ENCODE measurements at regions not wholly inside any gene's neighbourhood (a gene's known extent, or its start where the extent isn't known, plus 50 kb on each side); places are given as distances from the start of the nearest gene placed in this dataset.
"Not testable (repeated sequence)": the region's sequence is repeated elsewhere in the genome, so short reads cannot be mapped to it uniquely, and the experiment has no call there.

GRCh38 chr2:109690822-109691541, 76.8 kb downstream of the SOWAHC start:
- DNase-seq (ENCODE audit: low read depth in 2 of 2): no peak

GRCh38 chr2:109692013-109692743, 78.0 kb downstream of the SOWAHC start:
- no peak for DNase-seq (ENCODE audit: low read depth in 2 of 2)

DNA sequence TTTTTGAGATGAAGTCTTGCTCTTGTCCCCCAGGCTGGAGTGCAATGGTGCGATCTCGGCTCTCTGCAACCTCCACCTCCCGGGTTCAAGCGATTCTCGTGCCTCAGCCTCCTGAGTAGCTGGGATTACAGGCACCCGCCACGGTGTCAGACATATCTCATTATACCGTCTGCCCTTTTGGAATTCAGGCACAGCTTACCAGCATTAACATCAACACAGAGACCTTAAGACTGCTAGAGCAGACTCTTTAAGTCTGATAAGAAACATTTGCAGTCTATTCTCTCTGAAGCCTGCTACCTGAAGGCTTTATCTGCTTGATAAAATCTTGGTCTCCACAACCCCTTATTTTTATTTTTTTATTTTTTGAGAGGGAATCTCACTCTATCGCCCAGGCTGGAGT, 78.7 kb downstream of the SOWAHC start:
- DNase-seq (ENCODE audit: low read depth in 2 of 2): not testable (repeated sequence)

- peak; percentile 27 to 47 for DNase-seq (ENCODE audit: low read depth in 2 of 2)
These were observed 79.1 kb downstream of the SOWAHC start for GRCh38 chr2:109693292-109693691.

GRCh38 chr2:109694190-109694589, 80.0 kb downstream of the SOWAHC start:
- DNase-seq (ENCODE audit: low read depth in 2 of 2): no peak

DNA sequence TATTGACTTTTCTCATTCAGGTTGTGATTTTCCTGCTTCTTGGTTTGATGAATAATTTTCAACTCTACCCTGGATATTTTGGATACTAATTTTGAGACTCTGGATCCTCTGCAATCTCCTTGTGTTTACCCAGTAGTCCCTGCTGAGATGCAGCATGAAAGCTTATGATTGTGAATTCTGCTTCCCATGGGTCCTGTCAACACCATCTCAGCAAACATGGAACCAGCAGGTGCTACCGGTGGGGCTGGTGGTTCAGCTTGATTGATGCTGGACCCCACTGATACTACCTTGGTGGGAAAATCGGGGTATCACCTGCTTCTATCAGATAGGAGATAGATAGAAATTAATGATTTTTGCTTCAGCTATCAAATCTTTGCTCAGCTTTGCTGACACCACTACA, 81.1 kb downstream of the SOWAHC start:
- no peak for DNase-seq (ENCODE audit: low read depth in 2 of 2)

DNA sequence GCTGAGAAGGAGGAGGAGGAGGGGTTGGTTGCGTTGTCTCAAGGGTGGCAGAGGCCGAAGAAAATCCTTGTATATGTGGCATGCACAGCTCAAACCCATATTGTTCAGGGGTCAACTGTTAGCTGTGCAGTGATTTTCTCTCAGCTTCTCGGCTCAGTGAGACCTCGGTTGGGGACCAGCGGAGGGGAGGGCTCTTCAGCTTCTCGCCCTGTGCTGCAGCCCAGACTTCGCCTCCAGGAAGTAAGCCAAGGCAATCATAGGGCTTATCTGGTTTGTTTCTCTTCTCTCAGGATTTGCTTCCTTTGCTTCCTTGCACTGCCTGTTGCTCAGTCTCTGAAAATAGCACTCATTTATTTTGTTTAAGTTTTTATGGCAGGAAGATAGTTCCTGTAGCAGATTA, 85.5 kb downstream of the SOWAHC start:
- no peak for DNase-seq (ENCODE audit: low read depth in 2 of 2)

DNA sequence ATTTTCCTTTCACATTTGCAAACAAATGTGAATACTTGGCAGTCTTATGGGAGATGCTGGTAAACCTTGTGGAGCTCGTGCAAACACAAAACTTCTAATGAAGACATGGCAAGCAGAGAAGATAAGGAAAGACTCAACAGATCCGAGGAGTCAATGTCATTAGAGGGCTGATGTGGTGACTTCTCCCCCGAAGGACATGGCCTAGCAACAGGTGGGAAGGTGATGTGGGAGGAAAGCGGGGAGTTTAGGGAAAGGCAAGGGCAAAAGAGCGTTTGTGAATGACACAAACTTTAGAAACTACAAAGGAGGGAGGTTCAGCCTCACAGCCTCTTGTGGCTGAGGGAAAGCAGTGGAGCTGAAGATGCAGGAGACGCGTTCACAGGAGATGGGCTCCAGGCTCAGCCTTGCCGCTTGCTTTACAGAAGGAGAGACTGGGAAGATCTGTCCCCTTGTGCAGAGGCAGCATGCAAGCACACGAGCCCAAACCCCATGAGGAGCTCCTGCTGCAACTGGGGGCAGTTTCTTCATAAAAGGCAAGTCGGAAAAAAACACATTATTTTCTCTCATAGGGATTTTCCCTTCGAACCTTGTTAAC, 86.6 kb downstream of the SOWAHC start:
- no peak for DNase-seq (ENCODE audit: low read depth in 2 of 2)

DNA sequence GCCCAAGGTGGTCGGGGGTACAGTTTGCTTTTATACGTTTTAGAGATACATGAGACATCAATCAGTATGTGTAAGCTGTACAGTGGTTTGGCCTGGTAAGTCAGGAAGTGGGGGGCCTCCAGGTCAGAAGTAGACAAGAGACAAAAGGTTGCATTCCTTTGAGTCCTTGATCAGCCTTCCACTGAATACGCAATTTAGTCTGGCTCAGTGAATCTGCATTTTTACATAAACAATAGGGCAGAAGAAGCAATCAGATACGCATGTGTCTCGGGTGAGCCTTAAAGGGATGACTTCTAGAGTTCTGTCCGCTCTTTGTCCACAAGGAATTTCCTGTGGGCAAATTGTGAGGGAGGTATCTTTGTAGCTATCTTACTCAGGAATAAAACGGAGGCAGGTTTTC, 87.2 kb downstream of the SOWAHC start:
- no peak for DNase-seq (ENCODE audit: low read depth in 2 of 2)

- DNase-seq (ENCODE audit: low read depth in 2 of 2): no peak
These were observed 88.3 kb downstream of the SOWAHC start for GRCh38 chr2:109702250-109702985.

DNA sequence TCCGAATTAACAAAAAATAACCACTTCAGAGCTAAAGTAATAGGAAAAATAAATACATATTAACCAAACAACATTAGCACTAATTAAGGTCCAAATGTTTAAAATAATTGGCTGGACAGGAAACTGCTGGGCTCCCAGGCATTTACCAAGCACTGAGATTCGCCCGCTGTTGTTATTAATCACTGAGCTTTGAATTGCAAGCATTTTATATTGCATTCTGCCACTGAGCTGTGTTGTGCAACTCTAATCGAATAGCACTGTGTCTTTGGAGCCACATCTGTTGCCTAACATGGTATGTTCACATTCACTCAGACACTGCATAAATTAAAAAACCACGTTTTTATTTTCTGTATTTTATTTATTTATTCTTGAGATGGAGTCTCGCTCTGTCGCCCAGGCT, 88.9 kb downstream of the SOWAHC start:
- DNase-seq (ENCODE audit: low read depth in 2 of 2): no peak

- no peak for DNase-seq (ENCODE audit: low read depth in 2 of 2)
These were observed 89.6 kb downstream of the SOWAHC start for GRCh38 chr2:109703798-109704197.

DNA sequence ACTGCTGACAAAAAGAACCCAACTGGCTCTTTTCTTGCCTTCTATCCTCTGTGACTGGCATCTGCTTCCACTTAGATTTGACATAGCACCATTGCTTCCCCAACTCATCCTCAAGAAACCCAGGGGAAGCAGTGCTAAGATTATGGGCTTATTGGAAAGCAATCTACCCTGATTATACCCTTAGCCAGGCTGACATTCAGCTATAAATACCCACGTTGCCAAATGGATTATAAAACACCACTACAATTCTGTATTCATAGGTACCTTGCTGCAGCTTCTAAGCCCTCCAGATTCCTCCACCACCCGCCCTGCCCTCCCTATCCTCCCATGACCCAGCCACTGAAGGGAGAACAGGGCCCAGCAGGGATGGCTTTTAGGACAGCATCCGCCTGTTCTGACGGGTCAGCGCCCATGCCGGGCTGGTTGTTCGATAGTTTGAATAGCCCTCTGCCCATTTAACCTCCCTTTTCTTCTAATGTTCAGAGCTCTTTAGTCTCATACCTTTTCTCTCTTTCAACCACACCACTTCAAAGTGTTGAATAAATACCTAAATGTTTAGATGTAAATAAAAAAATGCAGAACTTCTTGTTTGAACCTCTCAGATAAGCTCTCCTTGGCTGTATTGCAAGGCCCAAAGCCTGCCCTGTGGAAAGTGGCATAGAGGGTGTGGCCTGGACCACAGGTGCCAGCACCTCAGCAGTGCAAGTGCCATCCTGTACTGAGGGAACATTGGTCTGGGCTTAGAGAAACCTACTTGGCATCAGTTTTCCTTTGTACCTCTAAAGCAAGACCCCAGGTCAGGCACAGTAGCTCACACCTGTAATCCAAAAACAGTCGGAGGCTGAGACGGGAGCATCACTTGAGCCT, 86.6 kb upstream of the RGPD5 start:
- no peak for DNase-seq (ENCODE audit: low read depth in 2 of 2)

GRCh38 chr2:109710505-109711229, 83.4 kb upstream of the RGPD5 start:
- no peak for DNase-seq (ENCODE audit: low read depth in 2 of 2)

GRCh38 chr2:109711230-109712122, 82.6 kb upstream of the RGPD5 start:
- no peak for DNase-seq (ENCODE audit: low read depth in 2 of 2)

GRCh38 chr2:109712123-109712449, 82.0 kb upstream of the RGPD5 start:
- DNase-seq (ENCODE audit: low read depth in 2 of 2): no peak

- DNase-seq (ENCODE audit: low read depth in 2 of 2): no peak
These were observed 81.4 kb upstream of the RGPD5 start for GRCh38 chr2:109712746-109713145.

GRCh38 chr2:109715313-109715805, 78.7 kb upstream of the RGPD5 start:
- DNase-seq (ENCODE audit: low read depth in 2 of 2): no peak

GRCh38 chr2:109716596-109716995, 77.5 kb upstream of the RGPD5 start:
- DNase-seq (ENCODE audit: low read depth in 2 of 2): not testable (repeated sequence)

GRCh38 chr2:109718139-109718538, 76.0 kb upstream of the RGPD5 start:
- DNase-seq (ENCODE audit: low read depth in 2 of 2): no peak

Measured in stimulated activated CD8-positive, alpha-beta memory T cell treated with anti-CD3 and anti-CD28 coated beads, Interleukin-15, amount 100 ng/mL, for 48 hours (primary cell).